NCI-H2196 (cell line): ENCODE measurements at regions not wholly inside any gene's neighbourhood (a gene's known extent, or its start where the extent isn't known, plus 50 kb on each side); places are given as distances from the start of the nearest gene placed in this dataset.
A peak's percentile ranks its signal among the peaks of the same experiment; 100 is the strongest.

Experiments
- DNase-seq: peaks from one replicate; lab custom pipeline; 2025; ENCODE audit not compliant: unreplicated experiment; lab: John Stamatoyannopoulos, UW

DNA sequence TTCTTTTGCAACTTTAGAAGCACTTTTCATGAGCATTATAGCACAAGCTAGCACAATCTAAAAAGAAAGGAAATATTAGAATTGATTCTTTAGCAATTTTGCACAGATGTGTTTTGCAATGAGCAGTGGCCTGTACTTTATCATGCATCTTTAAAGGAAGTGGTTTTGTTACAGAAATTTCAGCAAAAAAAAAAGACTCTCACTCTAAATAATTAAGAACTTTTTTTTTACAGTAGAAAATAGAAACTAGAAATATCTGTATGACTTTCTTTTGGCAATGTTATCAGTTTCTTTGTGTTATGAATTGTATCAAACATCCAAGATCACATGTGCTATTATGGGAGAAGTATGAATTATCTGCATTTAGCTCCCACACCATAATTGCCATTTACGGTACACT, 195.7 kb upstream of the KLF6 start:
- DNase-seq: no peak

DNA sequence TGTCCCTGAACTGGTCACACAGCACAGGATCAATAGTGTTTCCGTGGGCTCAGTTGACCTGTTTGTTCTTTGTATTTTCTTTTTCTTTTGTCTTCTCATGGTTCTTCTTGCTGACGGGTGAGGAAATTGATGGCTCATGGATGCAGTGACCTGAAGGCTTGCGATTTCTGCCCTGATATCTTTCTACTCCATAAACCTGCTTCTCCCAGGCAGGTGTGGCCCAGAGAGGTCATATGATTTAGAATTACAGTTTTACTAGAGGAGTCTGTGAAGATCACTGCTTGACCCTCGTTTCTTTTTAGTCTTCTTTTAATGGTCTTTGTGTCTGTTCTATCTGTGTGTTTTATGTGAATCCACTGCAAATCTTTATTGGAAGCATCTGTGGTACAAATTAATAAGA, 195.1 kb upstream of the KLF6 start:
- no peak for DNase-seq

DNA sequence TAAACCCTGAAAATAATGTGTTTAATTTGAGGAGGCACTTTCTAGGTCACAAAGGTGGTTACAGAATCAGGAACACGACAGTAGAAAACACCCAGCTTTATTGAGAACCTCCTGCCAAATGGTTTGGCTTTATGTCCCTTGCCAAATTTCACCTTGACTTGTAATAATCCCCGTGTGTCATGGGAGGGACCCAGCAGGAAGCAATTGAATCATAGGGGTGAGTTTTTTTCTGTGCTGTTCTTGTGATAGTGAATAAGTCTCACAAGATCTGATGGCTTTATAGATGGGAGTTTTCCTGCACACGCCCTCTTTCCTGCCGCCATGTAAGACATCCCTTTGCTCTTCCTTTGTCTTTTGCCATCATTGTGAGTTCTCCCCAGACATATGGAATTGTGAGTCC, 193.8 kb upstream of the KLF6 start:
- no peak for DNase-seq

GRCh38 chr10:3978174-3978573, 193.2 kb upstream of the KLF6 start:
- no peak for DNase-seq

DNA sequence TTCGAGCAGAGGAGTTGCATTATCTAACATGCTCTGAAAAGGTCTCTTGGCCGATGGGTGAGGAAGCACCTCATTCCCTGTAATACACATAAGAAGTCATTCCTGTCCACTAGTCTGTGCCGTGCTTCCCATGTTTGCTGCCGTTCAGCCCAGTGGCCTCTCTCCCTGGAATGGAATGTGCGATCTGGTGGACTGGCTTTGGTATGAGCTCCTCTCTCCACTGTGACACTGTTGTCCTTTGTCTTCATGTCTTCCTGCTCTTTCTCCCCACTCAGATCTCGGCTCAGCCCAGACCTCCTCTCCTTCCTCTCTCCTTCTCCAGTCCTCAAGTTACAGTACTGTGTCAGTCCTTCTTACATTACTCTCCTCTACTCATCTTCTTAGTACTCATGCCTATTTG, 192.8 kb upstream of the KLF6 start:
- DNase-seq: no peak

- no peak for DNase-seq
Measured at GRCh38 chr10:3976718-3977117, 191.7 kb upstream of the KLF6 start.

DNA sequence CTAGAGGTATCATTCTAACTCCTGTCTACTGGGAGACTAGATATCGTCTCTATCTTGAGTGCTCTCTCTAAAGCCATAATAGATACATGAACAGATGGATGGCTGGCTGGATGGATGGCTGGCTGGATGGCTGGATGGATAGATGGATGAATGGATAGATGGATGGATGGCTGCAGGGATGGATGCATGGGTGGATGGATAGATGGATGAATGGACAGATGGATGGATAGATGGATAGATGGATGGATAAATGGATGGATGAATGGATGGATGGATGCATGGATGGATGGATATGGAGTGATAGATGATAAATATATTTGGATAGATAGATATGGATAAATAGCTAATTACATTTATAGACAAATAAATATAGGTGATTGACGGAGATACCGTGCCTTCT, 191.2 kb upstream of the KLF6 start:
- DNase-seq: no peak

DNA sequence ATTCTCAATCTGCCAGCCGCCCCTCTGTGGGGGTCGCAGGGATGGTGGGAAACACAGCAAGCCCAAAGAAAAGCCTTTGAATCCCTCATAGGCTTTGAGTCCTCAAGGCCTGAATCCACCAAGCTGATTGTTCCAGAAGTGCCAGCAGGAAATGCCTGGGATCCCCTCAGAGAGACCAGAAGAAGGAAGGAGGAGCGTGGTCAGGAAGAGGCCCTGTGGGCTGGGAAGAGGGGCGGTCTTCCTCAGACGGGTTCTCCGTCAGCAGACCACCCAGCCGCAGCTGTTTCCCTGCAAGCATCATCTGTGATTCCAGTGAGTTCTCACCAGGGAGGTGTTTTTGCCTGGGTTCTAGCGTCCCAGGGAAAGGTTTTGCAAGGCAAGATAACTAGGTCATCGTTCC, 190.0 kb upstream of the KLF6 start:
- DNase-seq: no peak

DNA sequence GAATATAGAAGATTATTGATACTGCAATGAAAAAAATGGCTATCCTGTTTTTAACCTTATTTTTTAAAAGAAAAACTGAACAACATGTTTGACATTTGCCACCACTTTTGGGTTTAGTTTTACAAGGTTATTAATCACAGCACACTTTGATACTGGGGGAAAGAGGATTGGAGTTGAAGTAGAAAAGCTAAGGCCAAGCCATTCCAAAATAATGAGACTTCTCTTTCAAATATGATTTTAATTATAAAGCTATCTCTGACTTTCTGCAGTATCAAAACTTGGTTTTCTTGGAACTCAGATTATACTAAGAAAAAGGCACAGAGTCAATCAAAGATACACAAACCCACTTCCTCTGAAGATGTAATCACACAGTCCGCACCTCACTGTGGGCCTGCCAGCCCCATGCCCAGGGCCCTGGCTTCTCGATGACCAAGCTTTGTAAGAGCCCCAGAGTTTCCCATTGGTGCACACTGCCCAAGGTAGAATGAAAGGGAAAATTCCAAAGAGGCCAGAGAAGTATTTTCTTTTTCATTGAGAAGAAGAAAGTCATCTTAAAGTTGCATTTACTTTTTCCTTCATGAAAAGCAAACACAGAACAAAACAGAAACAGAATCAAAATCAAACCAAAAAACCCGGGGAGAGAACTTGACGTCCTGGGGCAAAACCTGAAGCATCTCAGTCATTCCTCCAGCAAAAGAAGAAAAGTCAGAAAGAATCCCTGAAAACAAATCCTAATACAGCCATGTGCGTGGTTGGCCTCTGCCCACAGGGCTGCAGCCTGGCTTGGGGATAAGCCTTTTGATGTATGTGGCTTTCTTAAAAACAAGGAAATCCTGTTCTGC, 187.7 kb upstream of the KLF6 start:
- no peak for DNase-seq

DNA sequence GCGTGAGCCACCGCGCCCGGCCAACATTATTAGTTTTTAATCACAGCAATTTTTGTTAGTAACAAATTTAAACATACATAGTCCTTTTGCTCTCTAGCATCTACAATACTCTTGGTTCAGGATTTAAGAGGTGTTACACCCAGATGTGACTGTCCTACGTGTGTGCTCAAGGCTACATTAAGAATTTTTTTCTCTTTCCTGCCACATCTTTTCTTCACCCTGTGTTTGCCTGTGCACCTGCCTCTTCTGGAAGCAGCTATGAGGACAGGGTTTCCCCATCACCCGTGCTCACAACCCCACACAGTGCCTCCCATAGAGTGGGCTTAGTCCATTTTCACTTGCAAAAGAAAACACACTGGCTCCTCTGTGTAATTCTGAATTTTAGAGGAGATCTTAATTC, 186.7 kb upstream of the KLF6 start:
- no peak for DNase-seq

DNA sequence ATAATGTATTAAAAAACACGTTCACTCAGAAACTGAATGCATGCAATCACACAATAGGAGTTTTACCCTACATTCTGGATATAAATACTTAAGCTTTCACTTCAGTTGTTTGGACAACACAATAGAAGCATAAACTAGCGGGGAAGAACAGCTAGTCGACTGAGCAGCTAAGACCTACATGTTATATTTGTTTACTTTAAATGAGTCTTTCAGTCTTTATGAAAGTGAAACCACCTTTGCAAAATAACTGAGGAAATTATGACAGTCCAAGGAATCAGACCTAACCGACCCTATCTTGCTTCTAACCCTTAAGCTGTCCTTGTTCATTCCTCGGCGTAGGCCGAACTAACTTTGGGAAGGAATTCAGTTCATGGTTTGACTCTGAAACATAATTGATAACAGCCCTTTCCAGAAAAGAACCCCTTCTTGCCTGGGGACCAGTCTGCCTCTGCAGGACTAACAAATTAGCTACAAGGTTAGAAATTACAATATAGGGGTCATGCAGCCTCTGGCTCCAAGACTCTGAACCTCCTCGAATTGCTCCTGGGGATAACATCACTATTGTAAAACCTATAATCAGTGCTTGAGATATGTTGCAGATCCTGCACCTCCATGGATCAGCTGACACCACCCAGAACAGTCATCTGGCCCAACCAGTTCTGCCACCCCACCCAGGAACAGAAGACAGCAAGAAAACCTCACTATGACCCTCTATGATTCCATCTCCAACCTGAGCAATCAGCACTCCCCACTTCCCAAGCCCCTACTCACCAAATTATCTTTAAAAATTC, 185.1 kb upstream of the KLF6 start:
- DNase-seq: no peak

DNA sequence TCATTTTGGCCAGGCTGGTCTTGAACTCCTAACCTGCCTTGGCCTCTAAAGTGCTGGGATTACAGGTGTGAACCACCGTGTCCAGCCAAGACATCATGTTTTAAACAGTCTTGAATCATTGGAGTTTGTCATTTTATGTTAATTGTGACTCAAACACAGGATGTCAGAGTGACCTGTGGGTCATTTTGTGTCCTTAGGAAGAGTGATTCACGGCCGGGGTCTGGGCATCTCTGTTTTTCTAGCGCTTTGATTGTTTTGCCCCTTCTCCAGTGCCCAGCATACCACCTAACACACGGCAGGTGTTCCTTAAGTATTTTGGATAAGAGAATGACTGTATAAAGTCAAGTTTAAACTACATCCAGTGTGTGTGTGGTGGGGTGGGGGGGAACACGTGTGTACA, 183.7 kb upstream of the KLF6 start:
- no peak for DNase-seq

- no peak for DNase-seq
Measured at GRCh38 chr10:3964516-3964915, 179.5 kb upstream of the KLF6 start.

GRCh38 chr10:3963191-3963673, 178.2 kb upstream of the KLF6 start:
- peak; percentile 36 for DNase-seq

DNA sequence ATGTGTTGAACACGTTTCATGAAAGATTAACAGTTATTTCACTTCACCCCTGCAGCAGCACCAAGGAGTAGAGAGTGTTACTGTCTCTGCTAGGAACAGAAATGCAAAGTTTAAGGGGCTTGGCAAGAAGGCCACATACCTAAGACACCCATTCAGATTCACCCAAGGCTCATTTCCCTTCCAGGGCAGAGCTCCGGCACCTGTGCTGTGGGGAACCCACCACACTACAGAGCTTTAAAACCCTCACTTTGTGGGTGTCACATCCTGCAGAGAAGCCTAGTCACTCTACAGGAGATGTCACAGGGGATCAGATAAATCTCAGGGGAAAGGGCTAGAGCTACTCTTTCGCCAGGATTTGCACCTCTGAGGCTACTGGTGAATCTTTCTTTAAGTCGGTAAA, 176.1 kb upstream of the KLF6 start:
- DNase-seq: no peak

GRCh38 chr10:3960496-3960895, 175.5 kb upstream of the KLF6 start:
- no peak for DNase-seq

DNA sequence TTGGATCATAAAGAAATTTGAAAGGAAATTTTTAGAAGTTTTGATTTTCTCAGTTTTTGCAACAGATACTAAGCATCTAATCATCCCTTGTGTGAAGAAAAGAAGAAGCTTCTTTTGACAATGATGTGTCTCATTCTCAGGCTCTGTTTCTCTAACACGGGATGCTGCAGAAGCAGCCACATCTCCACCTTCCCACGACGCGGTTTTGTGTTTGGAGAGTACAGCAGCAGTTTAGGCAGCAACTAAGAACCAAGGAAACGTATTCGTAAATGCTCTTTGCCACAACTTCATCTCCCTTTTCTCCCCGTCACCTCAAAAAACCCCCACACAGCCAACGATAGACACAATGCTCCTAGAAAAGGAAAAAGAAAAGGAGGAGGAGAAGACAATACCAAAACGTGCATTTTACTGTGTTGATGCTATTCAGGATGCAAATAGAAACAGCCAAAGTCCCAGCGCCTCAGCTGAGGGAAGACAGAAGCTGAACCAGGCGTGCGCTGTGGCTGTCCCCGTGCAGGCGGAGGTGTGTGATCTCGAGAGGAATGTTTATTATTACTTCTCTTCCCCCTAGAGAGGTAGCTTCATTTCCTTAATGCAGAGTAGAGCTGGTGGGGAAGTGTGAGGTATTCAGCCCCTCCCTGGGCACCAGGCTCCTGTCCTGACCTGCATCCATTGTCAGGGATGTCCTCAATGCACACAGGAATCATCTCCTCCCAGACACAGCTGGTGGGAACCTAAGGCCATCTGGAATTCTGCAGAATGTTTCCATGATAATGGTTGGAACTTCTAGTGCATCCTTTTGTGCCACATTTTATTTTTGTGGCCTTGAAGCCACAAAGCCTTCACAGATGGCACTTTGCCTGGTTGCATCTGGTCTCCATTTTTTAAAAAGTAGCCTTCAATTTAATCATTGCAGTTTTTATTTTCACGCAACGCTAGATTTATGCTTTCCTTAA, 174.6 kb upstream of the KLF6 start:
- no peak for DNase-seq

GRCh38 chr10:3958472-3958996, 173.5 kb upstream of the KLF6 start:
- no peak for DNase-seq

DNA sequence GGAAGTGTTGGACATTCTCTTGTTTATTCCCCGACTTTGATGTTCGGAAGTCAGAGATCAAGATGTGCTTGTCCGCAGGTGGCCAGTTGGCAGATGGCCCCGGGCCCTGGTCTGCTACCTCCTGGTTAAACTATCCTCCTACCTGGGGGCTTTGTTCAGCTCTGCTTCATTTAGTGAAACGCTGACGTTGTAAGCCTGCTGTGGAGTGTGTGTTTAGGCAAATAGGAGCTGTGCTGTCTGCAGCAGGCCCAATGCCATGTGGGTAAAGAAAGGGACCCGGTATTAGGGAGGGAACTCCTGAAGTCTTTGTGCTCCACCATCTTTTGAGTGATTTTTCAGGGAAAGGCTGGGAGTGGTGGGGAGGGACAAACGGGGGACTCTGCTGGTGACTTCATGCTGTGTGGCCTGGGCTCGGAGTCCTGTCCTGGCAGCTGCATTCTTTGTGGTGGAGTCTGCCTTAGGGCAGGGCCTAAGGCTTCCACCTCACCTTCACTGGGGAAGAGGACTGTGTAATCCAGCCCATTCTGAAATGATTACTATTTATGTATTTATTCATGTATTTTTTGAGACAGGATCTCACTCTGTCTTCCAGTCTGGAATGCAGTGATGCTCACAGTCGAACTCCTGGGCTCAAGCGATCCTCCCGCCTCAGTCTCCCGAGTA, 171.1 kb upstream of the KLF6 start:
- peak; percentile 27 for DNase-seq

GRCh38 chr10:3955493-3955892, 170.5 kb upstream of the KLF6 start:
- no peak for DNase-seq
